SH-SY5Y (cell line): ENCODE measurements at regions not wholly inside any gene's neighbourhood (a gene's known extent, or its start where the extent isn't known, plus 50 kb on each side); places are given as distances from the start of the nearest gene placed in this dataset.

Experiments
- GATA2 ChIP-seq: IDR thresholded peaks from 2 replicates; pipeline ENCODE4 v1.6.1; 2011; ENCODE audit warnings: mild to moderate bottlenecking, low read depth, low read length
- GATA3 ChIP-seq: IDR thresholded peaks from 2 replicates; pipeline ENCODE4 v1.6.1; 2011; ENCODE audit warnings: low read depth, mild to moderate bottlenecking, low read length, moderate library complexity

- no peak for TF ChIP-seq GATA2
- no peak for TF ChIP-seq GATA3
Observed at GRCh38 chr1:5720045-5720444, 272.2 kb downstream of the NPHP4 start.

DNA sequence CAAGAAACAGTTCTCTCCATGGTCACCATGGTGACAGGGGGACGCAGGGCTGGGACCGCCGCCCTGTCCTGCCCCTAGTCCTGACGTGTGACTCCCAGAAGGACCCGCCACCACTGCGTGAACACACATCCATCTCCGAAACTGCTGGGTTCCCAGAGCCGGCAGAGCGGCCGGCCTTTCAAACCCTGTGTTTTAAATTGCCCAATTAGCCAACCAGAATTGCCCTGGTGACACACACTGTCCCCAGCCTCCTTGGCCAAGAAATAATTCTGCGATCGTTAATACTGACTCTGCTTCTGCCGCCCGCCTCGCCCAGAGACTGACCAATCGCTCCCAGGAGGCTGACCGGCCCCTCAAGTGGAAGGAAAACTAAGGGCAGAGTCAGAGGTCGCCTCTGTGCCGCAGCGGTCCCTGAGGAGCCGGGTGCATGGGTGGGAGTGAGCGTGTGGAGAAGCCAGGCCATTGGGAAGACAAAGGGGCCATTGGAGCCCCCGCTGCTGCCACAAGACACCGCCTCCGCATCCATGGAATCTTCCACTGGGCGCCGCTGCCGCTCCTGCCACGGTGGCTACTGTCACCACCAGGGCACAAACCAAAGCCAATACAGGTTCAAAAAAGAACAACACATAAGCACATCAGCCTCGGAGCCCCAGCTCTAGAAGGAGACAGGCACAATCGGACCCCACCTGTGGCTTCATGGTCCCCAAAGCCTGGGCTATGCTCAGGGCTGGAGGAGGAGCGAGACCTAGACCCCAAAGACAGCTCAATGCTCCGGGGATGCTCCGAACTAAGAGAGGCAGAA lies 273.2 kb downstream of the NPHP4 start:
- TF ChIP-seq GATA3: no peak
- TF ChIP-seq GATA2: no peak

DNA sequence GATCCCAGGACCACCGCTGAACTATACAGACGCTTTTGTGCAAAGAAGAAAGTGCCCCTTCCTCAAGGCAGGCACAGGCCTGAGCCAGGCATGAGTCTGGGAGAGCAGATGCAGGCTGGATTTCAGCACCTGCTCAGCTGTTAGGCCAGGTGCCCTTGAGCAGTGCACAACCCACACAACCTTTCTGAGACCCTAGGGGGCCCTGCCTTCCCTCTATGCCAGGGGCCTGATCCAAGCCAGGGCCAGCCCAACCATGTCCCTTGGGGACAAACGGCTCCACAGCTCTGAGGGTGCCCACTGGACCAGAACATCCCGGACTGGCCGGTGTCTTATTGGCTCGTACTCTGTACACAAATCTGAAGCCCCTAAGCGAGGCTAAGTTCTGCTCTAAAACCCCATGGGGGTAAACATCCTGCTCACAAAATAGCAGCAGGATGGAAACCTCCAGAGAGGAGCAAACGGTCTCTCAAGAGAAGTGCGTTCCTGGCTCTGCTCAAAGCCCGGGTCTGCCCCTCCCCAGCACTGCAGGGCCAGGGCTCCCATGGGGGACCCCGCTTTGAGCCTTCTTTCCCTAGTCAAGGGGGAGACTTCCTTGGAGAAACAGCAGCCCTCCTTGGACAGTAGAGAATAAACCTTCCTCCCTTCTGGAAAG lies 275.1 kb downstream of the NPHP4 start:
- TF ChIP-seq GATA3: no peak
- no peak for TF ChIP-seq GATA2

- TF ChIP-seq GATA3: no peak
- no peak for TF ChIP-seq GATA2
Observed at GRCh38 chr1:5716126-5716525, 276.1 kb downstream of the NPHP4 start.

DNA sequence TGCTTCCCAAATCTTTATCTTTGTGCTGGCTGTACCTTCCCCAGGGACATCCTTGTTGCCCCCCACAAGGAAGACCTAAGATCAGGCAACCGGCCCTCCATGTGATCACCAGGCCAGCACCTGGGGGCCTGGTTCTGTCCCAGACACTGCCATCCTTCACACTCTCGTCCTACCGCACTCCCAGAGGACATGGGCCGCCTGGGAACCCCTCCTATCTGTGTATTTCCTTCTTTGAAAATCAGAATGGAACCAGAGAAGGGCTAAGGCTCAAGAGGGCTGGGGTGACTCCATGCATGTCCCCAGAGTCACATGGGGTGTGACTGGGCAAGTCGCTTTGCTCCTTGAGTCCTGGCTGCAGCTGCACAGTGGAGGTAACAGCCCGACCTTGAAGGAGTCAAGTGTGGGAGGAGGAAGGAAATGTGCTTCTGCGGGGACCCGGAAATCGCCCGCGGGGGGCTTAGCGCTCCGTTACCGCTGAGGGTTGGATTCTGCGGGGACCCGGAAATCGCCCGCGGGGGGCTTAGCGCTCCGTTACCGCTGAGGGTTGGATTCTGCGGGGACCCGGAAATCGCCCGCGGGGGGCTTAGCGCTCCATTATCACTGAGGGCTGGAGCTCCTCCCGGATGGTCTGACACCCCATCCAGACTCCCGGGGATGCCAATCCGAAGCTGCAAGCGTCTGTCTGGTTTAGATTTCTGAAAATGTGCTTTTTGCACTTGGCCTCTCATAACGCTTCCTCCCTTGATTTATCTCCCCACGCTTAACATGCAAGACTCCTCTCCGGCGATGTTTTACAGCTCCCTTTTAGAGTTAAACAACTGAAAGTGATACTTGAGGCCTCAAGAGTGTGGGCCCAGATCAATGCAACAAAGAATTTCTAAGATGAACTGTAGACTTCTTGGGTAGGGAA lies 278.9 kb downstream of the NPHP4 start:
- no peak for TF ChIP-seq GATA2
- TF ChIP-seq GATA3: no peak

- no peak for TF ChIP-seq GATA3
- TF ChIP-seq GATA2: no peak
Observed at GRCh38 chr1:5711956-5712645, 280.1 kb downstream of the NPHP4 start.

DNA sequence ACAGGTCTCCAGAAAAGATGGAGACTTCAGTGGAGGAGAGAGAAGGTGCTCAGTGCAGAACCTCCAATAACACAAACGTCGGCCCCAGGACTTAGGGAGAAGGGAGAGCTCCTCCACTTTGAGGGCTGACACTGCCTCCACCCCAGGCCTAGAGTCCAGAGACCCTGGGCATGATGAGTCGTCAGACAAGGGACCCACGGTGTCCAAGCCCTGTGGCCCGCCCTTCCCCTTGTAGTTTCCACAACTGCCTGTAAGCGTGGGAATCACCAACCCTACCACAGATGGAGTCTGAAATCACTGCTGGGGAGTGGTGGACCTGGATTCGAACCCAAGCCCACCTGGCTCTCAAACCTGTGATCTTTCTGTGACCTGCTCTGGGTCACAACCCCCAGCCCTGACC lies 281.1 kb downstream of the NPHP4 start:
- no peak for TF ChIP-seq GATA3
- no peak for TF ChIP-seq GATA2

DNA sequence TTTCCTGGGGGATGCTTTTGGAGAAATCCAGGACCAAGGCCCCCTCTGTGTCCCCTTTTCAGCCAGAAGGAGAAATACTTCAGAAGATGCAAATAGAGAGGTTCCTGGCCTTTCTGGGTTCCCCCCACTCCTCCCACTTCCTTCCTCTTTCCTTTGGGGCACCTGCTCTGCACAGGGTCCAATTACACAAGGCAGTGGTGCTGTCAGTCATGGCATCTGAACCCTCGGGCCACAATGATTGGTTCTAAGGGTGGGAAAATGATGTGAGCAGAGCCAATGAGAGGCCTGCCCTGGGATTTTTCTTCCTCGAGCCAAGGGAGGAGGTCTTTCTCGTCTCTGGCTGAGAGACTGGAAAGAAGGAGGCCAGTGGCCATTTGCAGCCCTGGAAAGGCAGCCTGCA lies 282.2 kb downstream of the NPHP4 start:
- TF ChIP-seq GATA3: no peak
- no peak for TF ChIP-seq GATA2

GRCh38 chr1:5709461-5709975 lies 282.7 kb downstream of the NPHP4 start:
- TF ChIP-seq GATA3 (no peak), GATA2 (no peak)

DNA sequence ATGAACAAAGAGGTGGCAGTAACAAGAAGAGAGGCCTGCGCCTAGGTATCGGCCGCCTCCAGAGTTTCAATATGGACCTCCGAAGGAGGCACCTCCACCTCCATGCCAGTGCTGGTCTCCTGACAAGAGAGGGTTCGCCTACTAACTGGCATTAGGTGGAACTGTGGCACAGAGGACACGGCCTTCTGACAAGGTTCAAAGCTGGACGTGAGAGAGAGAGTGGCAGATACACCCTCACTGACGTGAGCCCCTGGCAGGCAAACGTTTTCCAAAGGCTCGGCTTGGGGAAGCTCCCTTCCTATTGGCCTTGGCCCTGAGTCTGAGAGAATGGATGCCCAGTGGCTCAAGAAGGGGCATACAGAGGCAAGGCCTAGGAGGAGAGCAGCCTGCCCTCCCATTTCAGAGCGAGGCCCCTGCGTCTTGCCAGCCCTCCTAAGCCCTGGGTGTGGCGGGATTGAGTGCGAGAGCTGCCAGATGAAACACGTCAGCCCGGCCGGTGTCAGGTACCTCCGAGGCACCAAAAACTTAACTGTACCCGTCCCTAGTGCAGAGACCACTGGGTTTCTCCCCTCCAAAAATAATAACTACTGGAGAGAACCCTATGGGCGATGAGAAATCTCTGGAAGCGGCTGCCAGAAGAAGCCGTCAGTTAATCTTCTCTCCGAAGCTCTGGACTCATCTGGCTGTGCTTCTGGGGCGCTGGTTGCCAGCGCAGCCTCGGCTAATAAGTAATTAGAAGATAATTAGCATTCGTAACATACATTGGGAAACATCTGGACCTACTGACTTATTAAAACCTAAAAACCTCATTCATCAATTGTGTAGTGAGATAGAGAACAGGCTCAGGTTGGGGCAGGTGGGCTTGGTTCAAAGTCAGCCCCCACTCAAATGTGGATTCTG lies 283.6 kb downstream of the NPHP4 start:
- TF ChIP-seq GATA3: no peak
- TF ChIP-seq GATA2: no peak

DNA sequence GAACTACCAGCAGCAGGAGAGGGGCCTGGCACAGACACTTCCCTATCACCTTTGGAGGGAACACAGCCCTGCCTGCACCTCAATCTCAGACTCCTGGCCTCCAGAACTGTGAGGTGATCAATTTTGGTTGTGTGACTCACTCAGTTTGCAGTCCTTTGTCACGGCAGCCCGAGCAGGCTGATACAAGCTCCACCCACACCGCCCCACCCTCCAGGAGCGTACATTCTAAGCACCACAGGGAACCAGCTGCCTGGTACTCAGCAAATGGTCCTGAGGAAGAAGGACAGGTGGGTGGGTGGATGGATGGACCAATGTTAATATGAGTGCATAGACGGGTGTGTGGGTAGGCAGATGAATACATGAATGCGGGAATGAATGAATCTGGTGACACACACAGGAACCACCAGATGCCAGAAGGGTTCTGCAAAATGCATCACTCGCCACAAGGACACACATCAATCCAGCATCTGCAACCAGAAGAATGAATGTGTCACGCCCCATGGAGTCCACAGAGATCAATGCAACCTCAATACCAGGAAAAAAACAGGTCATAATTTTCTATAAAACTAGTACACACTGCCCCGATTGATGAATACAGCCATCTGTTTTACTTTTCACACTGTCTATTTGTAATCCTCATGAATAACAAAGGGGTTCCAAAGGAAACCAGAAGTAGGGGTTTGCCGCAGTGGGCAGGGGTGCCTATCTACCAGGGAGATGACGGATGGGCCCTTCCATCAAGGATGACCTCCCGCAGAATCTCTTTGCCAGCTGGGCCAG lies 284.5 kb downstream of the NPHP4 start:
- no peak for TF ChIP-seq GATA3
- TF ChIP-seq GATA2: no peak

DNA sequence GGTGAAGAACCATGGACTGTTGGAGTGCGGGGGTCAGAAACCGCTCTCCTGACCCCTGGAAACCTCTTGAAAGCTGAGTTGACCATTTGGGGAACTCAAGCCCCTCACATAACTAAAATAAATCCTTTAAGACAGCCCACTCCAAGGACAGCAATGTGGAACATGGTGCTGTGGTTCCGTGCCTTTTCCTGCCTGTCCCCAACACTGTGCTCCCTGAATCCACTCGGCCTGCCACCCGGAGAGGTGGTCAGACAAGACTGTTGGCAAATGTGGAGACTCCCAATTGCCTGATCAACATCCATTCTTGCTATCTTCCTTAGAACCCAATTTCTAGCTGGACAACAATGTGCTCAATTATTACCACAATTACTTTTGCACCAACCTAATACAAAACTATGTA lies 286.0 kb downstream of the NPHP4 start:
- TF ChIP-seq GATA2: no peak
- TF ChIP-seq GATA3: no peak
